IMR-90 (cell line): ENCODE measurements at regions not wholly inside any gene's neighbourhood (a gene's known extent, or its start where the extent isn't known, plus 50 kb on each side); places are given as distances from the start of the nearest gene placed in this dataset.

Source experiments
- ATAC-seq: fragments of 200-7000 bp; cut with Tn5 transposase; 2 replicates; pipeline ENCODE4 v1.9.1; 2020; ENCODE audit warnings: low read depth, mild to moderate bottlenecking, moderate library complexity
- BruUV-seq: library from RNA; stranded (reverse); fragments of 400-500 nt; replicated peaks from 2 replicates; lab custom pipeline; 2021; lab: Mats Ljungman, UMichigan
- CTCF ChIA-PET: fragments of 300-600 bp; formaldehyde crosslinking; extraction: SDS; loops from one replicate; lab custom pipeline; 2021; ENCODE audit warnings: antibody characterized with exemption; lab: Yijun Ruan, JAX
- POLR2A ChIA-PET: fragments of 300-600 bp; sonication (Branson Sonifier 250); formaldehyde crosslinking; loops from one replicate; lab custom pipeline; 2022; ENCODE audit warnings: antibody characterized with exemption; ENCODE audit not compliant: unreplicated experiment; lab: Charles Lee
- DNase-seq: peaks from one replicate; pipeline ENCODE4 v3.0.0; 2013
- H2AFZ ChIP-seq: replicated peaks from 2 replicates; pipeline ENCODE3; 2013; ENCODE audit warnings: low read length, mild to moderate bottlenecking; ENCODE audit not compliant: poor library complexity
- H2AK5ac ChIP-seq: 2 replicates; pipeline ENCODE4 v1.6.1; 2013; ENCODE audit warnings: low read depth, low read length, inconsistent platforms
- H2AK9ac ChIP-seq: replicated peaks from 2 replicates; pipeline ENCODE3; 2013; ENCODE audit warnings: mild to moderate bottlenecking, low read depth, low read length, moderate library complexity; ENCODE audit not compliant: poor library complexity
- H2BK120ac ChIP-seq: 2 replicates; pipeline ENCODE4 v1.6.1; 2013; ENCODE audit warnings: low read depth, low read length, inconsistent platforms
- H2BK15ac ChIP-seq: 3 replicates; pipeline ENCODE4 v1.6.1; 2013; ENCODE audit warnings: low read depth, low read length, inconsistent platforms
- H2BK20ac ChIP-seq: 2 replicates; pipeline ENCODE4 v1.6.1; 2013; ENCODE audit warnings: low read depth, mild to moderate bottlenecking, inconsistent platforms, low read length, moderate library complexity
- H2BK5ac ChIP-seq: 2 replicates; pipeline ENCODE4 v1.6.1; 2013; ENCODE audit warnings: mild to moderate bottlenecking, low read depth, low read length, inconsistent platforms; ENCODE audit not compliant: poor library complexity, severe bottlenecking
- H3K14ac ChIP-seq: replicated peaks from 2 replicates; pipeline ENCODE4 v1.6.1; 2013; ENCODE audit warnings: low read depth, low read length, inconsistent platforms
- H3K18ac ChIP-seq: 2 replicates; pipeline ENCODE4 v1.6.1; 2013; ENCODE audit warnings: low read depth, low read length, control low read depth
- H3K23ac ChIP-seq: 2 replicates; pipeline ENCODE4 v1.6.1; 2013; ENCODE audit warnings: low read depth, low read length, inconsistent platforms
- H3K27ac ChIP-seq: 2 replicates; pipeline ENCODE4 v1.5.1; 2013; ENCODE audit warnings: mild to moderate bottlenecking, control low read depth, low read length; ENCODE audit not compliant: insufficient read depth
- H3K27me3 ChIP-seq: 2 replicates; pipeline ENCODE4 v1.6.1; 2013; ENCODE audit warnings: low read length; ENCODE audit not compliant: control insufficient read depth, insufficient read depth
- H3K36me3 ChIP-seq: 2 replicates; pipeline ENCODE4 v1.6.1; 2013; ENCODE audit warnings: low read length, mixed read lengths; ENCODE audit not compliant: control insufficient read depth, insufficient read depth
- H3K4ac ChIP-seq: 2 replicates; pipeline ENCODE4 v1.6.1; 2013; ENCODE audit warnings: low read depth, low read length, inconsistent platforms
- H3K4me1 ChIP-seq: 2 replicates; pipeline ENCODE4 v1.6.1; 2013; ENCODE audit warnings: low read length, mixed read lengths; ENCODE audit not compliant: control insufficient read depth, insufficient read depth
- H3K4me2 ChIP-seq: 2 replicates; pipeline ENCODE4 v1.6.1; 2013; ENCODE audit warnings: low read depth, mild to moderate bottlenecking, control low read depth, low read length, moderate library complexity
- H3K4me3 ChIP-seq: 2 replicates; pipeline ENCODE4 v1.5.1; 2013; ENCODE audit warnings: low read depth, mild to moderate bottlenecking, control low read depth, low read length, moderate library complexity; ENCODE audit not compliant: insufficient read depth
- H3K56ac ChIP-seq: 2 replicates; pipeline ENCODE4 v1.6.1; 2013; ENCODE audit warnings: low read length, inconsistent platforms; ENCODE audit not compliant: insufficient read depth; ENCODE audit errors: extremely low read depth
- H3K79me1 ChIP-seq, 2 experiments: 2 replicates each; pipeline ENCODE4 v1.6.1; 2013; ENCODE audit warnings: low read length in 2 of 2, inconsistent platforms in 1 of 2, low read depth in 1 of 2
- H3K9ac ChIP-seq: 2 replicates; pipeline ENCODE4 v1.6.1; 2013; ENCODE audit warnings: low read depth, low read length, control low read depth
- H3K9me1 ChIP-seq: 2 replicates; pipeline ENCODE4 v1.6.1; 2013; ENCODE audit warnings: low read length, inconsistent platforms; ENCODE audit not compliant: insufficient read depth
- H3K9me3 ChIP-seq: 2 replicates; pipeline ENCODE4 v1.6.1; 2013; ENCODE audit warnings: low read length; ENCODE audit not compliant: control insufficient read depth, insufficient read depth
- H4K20me1 ChIP-seq: 2 replicates; pipeline ENCODE4 v1.6.1; 2013; ENCODE audit warnings: low read length, inconsistent platforms; ENCODE audit not compliant: insufficient read depth
- H4K5ac ChIP-seq: 2 replicates; pipeline ENCODE4 v1.6.1; 2013; ENCODE audit warnings: mild to moderate bottlenecking, low read depth, low read length, control low read depth
- H4K8ac ChIP-seq, 2 experiments: 2 replicates each; pipeline ENCODE4 v1.6.1; 2013; ENCODE audit warnings: low read depth in 2 of 2, low read length in 2 of 2, control low read depth in 1 of 2, inconsistent platforms in 1 of 2
- H4K91ac ChIP-seq: 2 replicates; pipeline ENCODE4 v1.6.1; 2013; ENCODE audit warnings: low read depth, low read length, inconsistent platforms; ENCODE audit not compliant: insufficient read depth
- BHLHE40 ChIP-seq: fragments of 150-350 bp; IDR thresholded peaks from 2 replicates; pipeline ENCODE4 v1.6.1; 2016; ENCODE audit warnings: mild to moderate bottlenecking, low read depth, low read length
- CEBPB ChIP-seq: IDR thresholded peaks from 2 replicates; pipeline ENCODE4 v1.6.1; 2012; ENCODE audit warnings: low read depth, low read length, improper control_type of control experiment
- dilution Hi-C: fragments of 300-500 bp; cut with HindIII; formaldehyde crosslinking; loops from one replicate; pipeline ENCODE4 v1.14.3; 2018; ENCODE audit warnings: low sequenced_read_pairs; ENCODE audit not compliant: unreplicated experiment
- in situ Hi-C: fragments of 300-500 bp; cut with MboI; formaldehyde crosslinking; loops from 3 replicates; pipeline ENCODE4 v1.14.3; 2019; ENCODE audit warnings: low sequenced_read_pairs, inconsistent platforms, mixed read lengths
- intact Hi-C: fragments of 100-400 bp; cut with micrococcal nuclease; formaldehyde crosslinking; loops from 2 replicates; pipeline ENCODE4 v1.10.0; 2022

GRCh38 chr4:66863481-66863880, 681.8 kb downstream of the CENPC start:
- Histone ChIP-seq H2BK120ac (no peak overlapping the region), H3K4me3 (no peak overlapping the region), H3K9me3 (peaks cover 3% of the 10 kb centered on the region; the same call in 1 of the 2 replicates), H2BK20ac (no peak overlapping the region), H3K56ac (no peak overlapping the region), H3K14ac (no peak overlapping the region), H3K9me1 (no peaks in the 10 kb centered on the region), H3K36me3 (no peaks in the 10 kb centered on the region), H2AFZ (no peak overlapping the region), H3K9ac (no peak overlapping the region), H2AK9ac (no peak overlapping the region), H2BK5ac (no peak overlapping the region), H3K27ac (no peak overlapping the region), H4K8ac (no peak overlapping the region), H3K27me3 (no peaks in the 10 kb centered on the region), H3K18ac (no peak overlapping the region), H3K4me2 (no peak overlapping the region), H4K20me1 (no peaks in the 10 kb centered on the region), H2BK15ac (no peak overlapping the region), H3K79me1 (no peaks in the 10 kb centered on the region), H4K91ac (no peak overlapping the region), H3K4me1 (no peaks in the 10 kb centered on the region), H3K23ac (no peak overlapping the region), H2AK5ac (no peak overlapping the region), H3K4ac (no peak overlapping the region), H4K5ac (no peak overlapping the region)
- in situ Hi-C loops (no loop called here), intact Hi-C loops (no loop called here), dilution Hi-C loops (no loop called here)
- ATAC-seq (no peak), DNase-seq (no peak)
- TF ChIP-seq CEBPB (no peak), BHLHE40 (no peak)
- CTCF ChIA-PET, result no interaction called here
- BruUV-seq, result no TSS peak
- POLR2A ChIA-PET, result no interaction called here
